ENCODE measurements at regions not wholly inside any gene's neighbourhood (a gene's known extent, or its start where the extent isn't known, plus 50 kb on each side); places are given as distances from the start of the nearest gene placed in this dataset.

DNA sequence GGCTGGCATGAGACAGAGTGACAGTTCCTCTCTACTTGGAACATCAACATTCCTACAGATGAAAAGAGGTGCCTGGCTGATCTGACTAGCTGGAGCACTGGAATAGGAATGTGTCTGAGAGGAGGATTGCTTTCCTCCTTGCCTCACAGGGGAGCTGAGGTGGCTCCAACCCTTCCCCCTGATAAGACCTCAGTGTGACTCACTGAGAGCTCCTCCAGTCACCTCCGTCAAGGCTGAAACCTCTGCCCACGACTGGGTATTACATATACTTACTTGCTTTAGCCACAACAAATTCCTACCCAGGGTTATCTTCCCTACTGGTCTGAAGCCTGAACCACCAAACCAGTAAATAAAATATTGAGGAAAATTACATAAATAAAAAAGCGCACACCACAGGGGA, 342.7 kb upstream of the REG3G start:
- no peak overlapping the region for H3K23ac ChIP-seq (ENCODE audit: low read depth, low read length)
- H4K91ac ChIP-seq (ENCODE audit: insufficient read depth, low read depth, low read length): no peak overlapping the region
- H3K9me1 ChIP-seq (ENCODE audit: insufficient read depth, low read length): no peaks in the 10 kb centered on the region
- no peak overlapping the region for H2AK5ac ChIP-seq (ENCODE audit: low read depth, low read length)
- no peak overlapping the region for H3K9ac ChIP-seq (ENCODE audit: low read depth, low read length)
- no peaks in the 10 kb centered on the region for H3K36me3 ChIP-seq (ENCODE audit: control insufficient read depth, insufficient read depth, low read length)
- no peak overlapping the region for H3K27ac ChIP-seq (ENCODE audit: insufficient read depth, low read length)
- dilution Hi-C loops (cut with HindIII; ENCODE audit: low sequenced_read_pairs, unreplicated experiment) (no loop called here), in situ Hi-C loops (cut with MboI; ENCODE audit: low sequenced_read_pairs) (no loop called here), intact Hi-C loops (cut with micrococcal nuclease) (no loop called here)
- no peak overlapping the region for H3K56ac ChIP-seq (ENCODE audit: extremely low read depth, insufficient read depth, low read length)
- H3K4me2 ChIP-seq (ENCODE audit: low read depth, low read length): no peak overlapping the region
- H3K4me3 ChIP-seq (ENCODE audit: insufficient read depth, low read depth, low read length): no peak overlapping the region
- no peak overlapping the region for H3K14ac ChIP-seq (replicated peaks; ENCODE audit: low read depth, low read length)
- no peaks in the 10 kb centered on the region for H4K20me1 ChIP-seq (ENCODE audit: insufficient read depth, low read length)
- no peak overlapping the region for H2AFZ ChIP-seq (replicated peaks; ENCODE audit: low read length, poor library complexity)
- no peaks in the 10 kb centered on the region for H3K4me1 ChIP-seq (ENCODE audit: control insufficient read depth, insufficient read depth, low read length)
- H2BK120ac ChIP-seq (ENCODE audit: low read depth, low read length): no peak overlapping the region
- no peak for DNase-seq
- CTCF ChIA-PET: no interaction called here
- no peak overlapping the region for H4K5ac ChIP-seq (ENCODE audit: low read depth, low read length)
- BruUV-seq (replicated peaks): no TSS peak
- ATAC-seq (ENCODE audit: low read depth): no peak
- no peak overlapping the region for H2BK20ac ChIP-seq (ENCODE audit: low read depth, low read length)
- H3K79me1 ChIP-seq (ENCODE audit: low read depth in 1 of 2, low read length in 2 of 2): no peaks in the 10 kb centered on the region
- no peak overlapping the region for H2BK15ac ChIP-seq (ENCODE audit: low read depth, low read length)
- no peak for TF ChIP-seq MXI1 (IDR thresholded peaks at IDR 0.05; ENCODE audit: borderline replicate concordance, low read depth, low read length)
- no peak for TF ChIP-seq SMC3 (IDR thresholded peaks at IDR 0.05; ENCODE audit: low read depth, low read length)
- TF ChIP-seq MAZ (IDR thresholded peaks at IDR 0.05; ENCODE audit: borderline replicate concordance, low read depth, low read length): no peak
- no peak for TF ChIP-seq RAD21 (IDR thresholded peaks at IDR 0.05; ENCODE audit: low read length)
- no peak for TF ChIP-seq CEBPB (IDR thresholded peaks at IDR 0.05; ENCODE audit: low read depth, low read length)
- no peak for TF ChIP-seq CHD1 (IDR thresholded peaks at IDR 0.05; ENCODE audit: low read depth, low read length)
- TF ChIP-seq, protein P1, sequence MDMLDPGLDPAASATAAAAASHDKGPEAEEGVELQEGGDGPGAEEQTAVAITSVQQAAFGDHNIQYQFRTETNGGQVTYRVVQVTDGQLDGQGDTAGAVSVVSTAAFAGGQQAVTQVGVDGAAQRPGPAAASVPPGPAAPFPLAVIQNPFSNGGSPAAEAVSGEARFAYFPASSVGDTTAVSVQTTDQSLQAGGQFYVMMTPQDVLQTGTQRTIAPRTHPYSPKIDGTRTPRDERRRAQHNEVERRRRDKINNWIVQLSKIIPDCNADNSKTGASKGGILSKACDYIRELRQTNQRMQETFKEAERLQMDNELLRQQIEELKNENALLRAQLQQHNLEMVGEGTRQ (IDR thresholded peaks at IDR 0.05; ENCODE audit: low read depth, low read length): no peak
- TF ChIP-seq NFE2L2 (IDR thresholded peaks at IDR 0.05; ENCODE audit: low read depth, low read length): no peak
- TF ChIP-seq RCOR1 (IDR thresholded peaks at IDR 0.05; ENCODE audit: insufficient replicate concordance, low read length): no peak
- TF ChIP-seq BHLHE40 (IDR thresholded peaks at IDR 0.05; ENCODE audit: low read depth, low read length): no peak
- no peak for TF ChIP-seq FOS (IDR thresholded peaks at IDR 0.05; ENCODE audit: low read depth, low read length)
- TF ChIP-seq, protein P2, sequence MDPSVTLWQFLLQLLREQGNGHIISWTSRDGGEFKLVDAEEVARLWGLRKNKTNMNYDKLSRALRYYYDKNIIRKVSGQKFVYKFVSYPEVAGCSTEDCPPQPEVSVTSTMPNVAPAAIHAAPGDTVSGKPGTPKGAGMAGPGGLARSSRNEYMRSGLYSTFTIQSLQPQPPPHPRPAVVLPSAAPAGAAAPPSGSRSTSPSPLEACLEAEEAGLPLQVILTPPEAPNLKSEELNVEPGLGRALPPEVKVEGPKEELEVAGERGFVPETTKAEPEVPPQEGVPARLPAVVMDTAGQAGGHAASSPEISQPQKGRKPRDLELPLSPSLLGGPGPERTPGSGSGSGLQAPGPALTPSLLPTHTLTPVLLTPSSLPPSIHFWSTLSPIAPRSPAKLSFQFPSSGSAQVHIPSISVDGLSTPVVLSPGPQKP (IDR thresholded peaks at IDR 0.05; ENCODE audit: borderline replicate concordance, low read depth, low read length): no peak
- TF ChIP-seq MAFK (IDR thresholded peaks at IDR 0.05; ENCODE audit: low read depth, low read length): no peak
- POLR2A ChIA-PET (ENCODE audit: unreplicated experiment): no interaction called here
- no peak overlapping the region for H2AK9ac ChIP-seq (replicated peaks; ENCODE audit: low read depth, low read length, poor library complexity)
- no peak overlapping the region for H2BK5ac ChIP-seq (ENCODE audit: low read depth, low read length, poor library complexity, severe bottlenecking)
- WGBS, 2 experiments (ENCODE audit: extremely low coverage in 2 of 2, insufficient read length in 1 of 2): no CpG with 5 or more reads among the region's 3 CpGs
- H4K8ac ChIP-seq (ENCODE audit: low read depth in 2 of 2, low read length in 2 of 2): no peak overlapping the region
- no peak overlapping the region for H3K4ac ChIP-seq (ENCODE audit: low read depth, low read length)
- H3K18ac ChIP-seq (ENCODE audit: low read depth, low read length): no peak overlapping the region
- H3K27me3 ChIP-seq (ENCODE audit: control insufficient read depth, insufficient read depth, low read length): no peaks in the 10 kb centered on the region
- H3K9me3 ChIP-seq (ENCODE audit: control insufficient read depth, insufficient read depth, low read length): peaks cover 16% of the 10 kb centered on the region; the same call in 1 of the 2 replicates

Measured in IMR-90 (cell line).